Chondrocyte (in vitro differentiated cells): ENCODE measurements at regions not wholly inside any gene's neighbourhood (a gene's known extent, or its start where the extent isn't known, plus 50 kb on each side); places are given as distances from the start of the nearest gene placed in this dataset.

Source experiments
- DNase-seq: peaks from one replicate; pipeline ENCODE4 v3.0.0; 2021; ENCODE audit warnings: mixed read lengths, low spot score
- H3K27ac Mint-ChIP-seq: one replicate; pipeline ENCODE4 v1.8.0; 2021; ENCODE audit warnings: mild to moderate bottlenecking, moderate library complexity, mixed read lengths; ENCODE audit not compliant: unreplicated experiment
- H3K27me3 Mint-ChIP-seq: 2 replicates; pipeline ENCODE4 v1.8.0; 2021; ENCODE audit warnings: low read depth, mixed read lengths
- H3K36me3 Mint-ChIP-seq: 2 replicates; pipeline ENCODE4 v1.8.0; 2021; ENCODE audit warnings: low read depth, mixed read lengths
- H3K4me1 Mint-ChIP-seq: 2 replicates; pipeline ENCODE4 v1.8.0; 2021; ENCODE audit warnings: low read depth, mild to moderate bottlenecking, mixed read lengths
- H3K4me3 Mint-ChIP-seq: one replicate; pipeline ENCODE4 v1.8.0; 2021; ENCODE audit warnings: mild to moderate bottlenecking, moderate library complexity, mixed read lengths; ENCODE audit not compliant: unreplicated experiment
- H3K9me3 Mint-ChIP-seq: 2 replicates; pipeline ENCODE4 v1.8.0; 2021; ENCODE audit warnings: low read depth, mixed read lengths
- CTCF ChIP-seq: fragments of 200-600 bp; sonication (generic); IDR thresholded peaks from 2 replicates; pipeline ENCODE4 v1.5.0; 2021; ENCODE audit warnings: antibody characterized with exemption, mild to moderate bottlenecking, moderate library complexity

- TF ChIP-seq CTCF = no peak
- peak overlapping the region; percentile 54 for H3K27ac Mint-ChIP-seq
- H3K4me1 Mint-ChIP-seq = peaks cover 12% of the 10 kb centered on the region
- peaks cover 1% of the 10 kb centered on the region for H3K36me3 Mint-ChIP-seq
- H3K27me3 Mint-ChIP-seq = peaks cover 4% of the 10 kb centered on the region
- H3K9me3 Mint-ChIP-seq = no peaks in the 10 kb centered on the region
- no peak overlapping the region for H3K4me3 Mint-ChIP-seq
- DNase-seq = no peak
Observed at GRCh38 chr6:14212632-14213031, 95.1 kb downstream of the CD83 start.

GRCh38 chr6:14216946-14217684 lies 99.5 kb downstream of the CD83 start:
- Mint-ChIP-seq H3K36me3 (peaks cover 1% of the 10 kb centered on the region), H3K27ac (no peak overlapping the region), H3K9me3 (no peaks in the 10 kb centered on the region), H3K4me1 (peaks cover under 1% of the 10 kb centered on the region), H3K27me3 (peaks cover 4% of the 10 kb centered on the region), H3K4me3 (no peak overlapping the region)
- no peak for DNase-seq
- TF ChIP-seq CTCF = no peak

- Mint-ChIP-seq H3K9me3 (no peaks in the 10 kb centered on the region), H3K4me1 (no peaks in the 10 kb centered on the region), H3K27ac (no peak overlapping the region), H3K36me3 (peaks cover 1% of the 10 kb centered on the region), H3K4me3 (no peak overlapping the region), H3K27me3 (peaks cover 2% of the 10 kb centered on the region)
- DNase-seq = no peak
- TF ChIP-seq CTCF = no peak
Observed at GRCh38 chr6:14217728-14218518, 100.4 kb downstream of the CD83 start.

- Mint-ChIP-seq H3K27ac (no peak overlapping the region), H3K4me1 (no peaks in the 10 kb centered on the region), H3K27me3 (peaks cover 2% of the 10 kb centered on the region), H3K9me3 (no peaks in the 10 kb centered on the region), H3K4me3 (no peak overlapping the region), H3K36me3 (no peaks in the 10 kb centered on the region)
- no peak for TF ChIP-seq CTCF
- DNase-seq = no peak
Observed at GRCh38 chr6:14218519-14218800, 100.9 kb downstream of the CD83 start.

GRCh38 chr6:14221564-14222279 lies 104.2 kb downstream of the CD83 start:
- TF ChIP-seq CTCF = no peak
- no peaks in the 10 kb centered on the region for H3K36me3 Mint-ChIP-seq
- H3K4me3 Mint-ChIP-seq = no peak overlapping the region
- no peaks in the 10 kb centered on the region for H3K9me3 Mint-ChIP-seq
- no peak overlapping the region for H3K27ac Mint-ChIP-seq
- DNase-seq = no peak
- peaks cover 2% of the 10 kb centered on the region for H3K27me3 Mint-ChIP-seq
- H3K4me1 Mint-ChIP-seq = no peaks in the 10 kb centered on the region
